CD8-positive, alpha-beta memory T cell (primary cell): ENCODE measurements at regions not wholly inside any gene's neighbourhood (a gene's known extent, or its start where the extent isn't known, plus 50 kb on each side); places are given as distances from the start of the nearest gene placed in this dataset.

Source experiments
- CTCF ChIA-PET: fragments of 350-600 bp; sonication (Branson Sonifier 250); formaldehyde crosslinking; loops from one replicate; lab custom pipeline; 2021; ENCODE audit warnings: antibody characterized with exemption; lab: Charles Lee
- POLR2A ChIA-PET: fragments of 350-600 bp; sonication (Branson Sonifier 250); formaldehyde crosslinking; loops from one replicate; lab custom pipeline; 2021; ENCODE audit warnings: antibody characterized with exemption; lab: Charles Lee
- DNase-seq, 5 donors: peaks; one replicate each; pipeline versions ENCODE4 v3.0.0 to v3.0.0-alpha.2; 2020 to 2022; ENCODE audit warnings: mixed read lengths in 1 of 5
- H3K27ac ChIP-seq: one replicate; pipeline ENCODE4 v1.7.0; 2013; ENCODE audit warnings: low read depth, mild to moderate bottlenecking, low read length, moderate library complexity
- H3K27me3 ChIP-seq: 2 replicates; pipeline ENCODE4 v1.7.0; 2013; ENCODE audit warnings: low read length, mild to moderate bottlenecking; ENCODE audit not compliant: insufficient read depth, poor library complexity, severe bottlenecking
- H3K36me3 ChIP-seq: 2 replicates; pipeline ENCODE4 v1.7.0; 2013; ENCODE audit warnings: mild to moderate bottlenecking, low read length, moderate library complexity; ENCODE audit not compliant: insufficient read depth
- H3K4me1 ChIP-seq: 2 replicates; pipeline ENCODE4 v1.7.0; 2013; ENCODE audit warnings: mild to moderate bottlenecking, low read length, moderate library complexity; ENCODE audit not compliant: insufficient read depth
- H3K4me3 ChIP-seq: 2 replicates; pipeline ENCODE4 v1.7.0; 2013; ENCODE audit warnings: mild to moderate bottlenecking, low read length
- H3K9me3 ChIP-seq: 2 replicates; pipeline ENCODE4 v1.7.0; 2013; ENCODE audit warnings: mild to moderate bottlenecking, low read length
- H3K27ac Mint-ChIP-seq, 8 donors: one replicate each; pipeline ENCODE4 v1.8.0; 2020 to 2021; ENCODE audit warnings: mixed read lengths in 8 of 8, mild to moderate bottlenecking in 6 of 8, inconsistent platforms in 3 of 8, moderate library complexity in 3 of 8
- H3K27me3 Mint-ChIP-seq, 2 donors: one replicate each; pipeline ENCODE4 v1.8.0; 2020 to 2021; ENCODE audit warnings: mixed read lengths in 2 of 2, mild to moderate bottlenecking in 1 of 2, moderate library complexity in 1 of 2
- H3K36me3 Mint-ChIP-seq, 3 donors: one replicate each; pipeline ENCODE4 v1.8.0; 2020 to 2021; ENCODE audit warnings: mixed read lengths in 3 of 3, inconsistent platforms in 1 of 3, mild to moderate bottlenecking in 1 of 3
- H3K4me1 Mint-ChIP-seq, 3 donors: one replicate each; pipeline ENCODE4 v1.8.0; 2020 to 2021; ENCODE audit warnings: mixed read lengths in 3 of 3, inconsistent platforms in 1 of 3, mild to moderate bottlenecking in 1 of 3
- H3K4me3 Mint-ChIP-seq, 7 donors: one replicate each; pipeline ENCODE4 v1.8.0; 2020 to 2021; ENCODE audit warnings: mixed read lengths in 7 of 7, mild to moderate bottlenecking in 6 of 7, moderate library complexity in 4 of 7, inconsistent platforms in 2 of 7
- H3K9me3 Mint-ChIP-seq, 5 donors: one replicate each; pipeline ENCODE4 v1.8.0; 2020 to 2022; ENCODE audit warnings: mixed read lengths in 5 of 5, mild to moderate bottlenecking in 3 of 5, moderate library complexity in 2 of 5, inconsistent platforms in 1 of 5

- H3K4me3 ChIP-seq, result no peak overlapping the region
- no peaks in the 10 kb centered on the region for H3K4me1 Mint-ChIP-seq
- ChIA-PET CTCF (no interaction called here), POLR2A (no interaction called here)
- H3K4me3 Mint-ChIP-seq, result no peak overlapping the region
- H3K27ac Mint-ChIP-seq, result no peak overlapping the region
- no peaks in the 10 kb centered on the region for H3K4me1 ChIP-seq
- H3K9me3 Mint-ChIP-seq, result peaks cover 0 to 12% (median 5%) of the 10 kb centered on the region in 5 donors
- H3K36me3 ChIP-seq, result no peaks in the 10 kb centered on the region
- H3K27me3 ChIP-seq, result no peaks in the 10 kb centered on the region
- H3K27me3 Mint-ChIP-seq, result no peaks in the 10 kb centered on the region
- no peak overlapping the region for H3K27ac ChIP-seq
- H3K9me3 ChIP-seq, result no peaks in the 10 kb centered on the region
- no peak for DNase-seq
- H3K36me3 Mint-ChIP-seq, result no peaks in the 10 kb centered on the region
These were observed 278.4 kb upstream of the FAM98A start for GRCh38 chr2:33877348-33878016.

- H3K9me3 ChIP-seq, result no peaks in the 10 kb centered on the region
- no peaks in the 10 kb centered on the region for H3K27me3 ChIP-seq
- Mint-ChIP-seq H3K36me3 (no peaks in the 10 kb centered on the region), H3K9me3 (peaks cover 7 to 23% (median 13%) of the 10 kb centered on the region in 5 donors), H3K27me3 (no peaks in the 10 kb centered on the region), H3K4me3 (no peak overlapping the region), H3K27ac (no peak overlapping the region), H3K4me1 (no peaks in the 10 kb centered on the region)
- no peaks in the 10 kb centered on the region for H3K36me3 ChIP-seq
- H3K4me3 ChIP-seq, result no peak overlapping the region
- POLR2A ChIA-PET, result no interaction called here
- DNase-seq, result no peak
- no peak overlapping the region for H3K27ac ChIP-seq
- CTCF ChIA-PET, result no interaction called here
- H3K4me1 ChIP-seq, result no peaks in the 10 kb centered on the region
These were observed 274.0 kb upstream of the FAM98A start for GRCh38 chr2:33873076-33873605.

GRCh38 chr2:33859811-33860461 is 260.8 kb upstream of the FAM98A start:
- CTCF ChIA-PET, result no interaction called here
- Mint-ChIP-seq H3K9me3 (peaks cover 0 to 8% (median 5%) of the 10 kb centered on the region in 5 donors), H3K4me3 (no peak overlapping the region), H3K27ac (no peak overlapping the region), H3K36me3 (no peaks in the 10 kb centered on the region), H3K27me3 (no peaks in the 10 kb centered on the region), H3K4me1 (peaks cover 0 to 7% (median 4%) of the 10 kb centered on the region in 3 donors)
- Histone ChIP-seq H3K4me1 (no peaks in the 10 kb centered on the region), H3K27me3 (no peaks in the 10 kb centered on the region), H3K4me3 (no peak overlapping the region), H3K27ac (no peak overlapping the region), H3K36me3 (no peaks in the 10 kb centered on the region), H3K9me3 (no peaks in the 10 kb centered on the region)
- POLR2A ChIA-PET, result no interaction called here
- DNase-seq, result no peak

- Histone ChIP-seq H3K27ac (no peak overlapping the region), H3K27me3 (no peaks in the 10 kb centered on the region), H3K4me3 (no peak overlapping the region), H3K36me3 (no peaks in the 10 kb centered on the region), H3K9me3 (no peaks in the 10 kb centered on the region), H3K4me1 (no peaks in the 10 kb centered on the region)
- peaks cover 0 to 7% (median 4%) of the 10 kb centered on the region in 3 donors for H3K4me1 Mint-ChIP-seq
- no peaks in the 10 kb centered on the region for H3K36me3 Mint-ChIP-seq
- H3K4me3 Mint-ChIP-seq, result no peak overlapping the region
- POLR2A ChIA-PET, result no interaction called here
- no peak for DNase-seq
- H3K27me3 Mint-ChIP-seq, result no peaks in the 10 kb centered on the region
- H3K9me3 Mint-ChIP-seq, result peaks cover 1 to 11% (median 5%) of the 10 kb centered on the region in 5 donors
- CTCF ChIA-PET, result no interaction called here
- peak overlapping the region in 1 of 8 donors; percentile 48 for H3K27ac Mint-ChIP-seq
These were observed 260.1 kb upstream of the FAM98A start for GRCh38 chr2:33859176-33859575.

DNA sequence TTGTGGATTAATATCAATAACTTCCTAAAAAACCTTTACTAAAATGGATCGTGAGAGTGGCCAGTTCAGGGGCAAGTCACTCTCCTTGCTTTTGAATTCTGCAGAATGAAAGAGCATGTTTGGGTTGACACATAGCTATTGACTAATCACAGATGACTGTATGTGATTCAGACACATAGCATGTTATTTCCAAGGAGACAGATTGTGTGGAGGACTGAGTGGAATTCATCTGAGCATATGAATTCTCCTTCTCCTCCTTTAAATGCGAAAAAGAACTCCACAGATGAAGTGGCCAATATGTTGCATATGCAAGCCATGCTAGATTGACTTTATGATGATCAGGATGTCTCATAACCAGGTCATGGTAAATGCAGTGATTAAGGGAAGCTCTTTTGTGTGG is 249.4 kb upstream of the FAM98A start:
- Histone ChIP-seq H3K27ac (no peak overlapping the region), H3K27me3 (no peaks in the 10 kb centered on the region), H3K36me3 (no peaks in the 10 kb centered on the region), H3K9me3 (no peaks in the 10 kb centered on the region), H3K4me1 (no peaks in the 10 kb centered on the region), H3K4me3 (no peak overlapping the region)
- no peak overlapping the region for H3K4me3 Mint-ChIP-seq
- H3K9me3 Mint-ChIP-seq, result peaks cover 0 to 20% (median 13%) of the 10 kb centered on the region in 5 donors
- no peaks in the 10 kb centered on the region for H3K4me1 Mint-ChIP-seq
- no peaks in the 10 kb centered on the region for H3K36me3 Mint-ChIP-seq
- POLR2A ChIA-PET, result no interaction called here
- H3K27me3 Mint-ChIP-seq, result no peaks in the 10 kb centered on the region
- no peak for DNase-seq
- CTCF ChIA-PET, result no interaction called here
- H3K27ac Mint-ChIP-seq, result no peak overlapping the region

DNA sequence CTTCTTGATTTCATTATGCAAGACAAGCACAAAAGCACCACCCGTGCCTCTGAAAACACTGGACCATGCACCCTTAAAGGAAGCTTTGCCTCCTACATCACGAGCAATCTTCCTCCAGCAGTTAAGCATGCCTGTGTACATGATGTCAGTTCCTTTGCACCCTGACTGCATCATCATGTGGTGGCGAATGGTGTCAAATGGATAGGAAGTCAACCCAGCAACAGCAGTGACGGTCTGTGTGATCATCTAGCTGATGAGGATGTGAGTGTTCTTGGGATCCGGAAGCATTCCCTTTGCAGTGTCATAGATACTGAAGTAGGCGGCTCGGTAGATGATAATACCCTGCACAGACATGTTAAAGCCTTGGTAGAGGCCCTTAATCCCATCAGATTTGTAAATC is 240.7 kb upstream of the FAM98A start:
- no peak overlapping the region for H3K27ac ChIP-seq
- ChIA-PET CTCF (no interaction called here), POLR2A (no interaction called here)
- no peaks in the 10 kb centered on the region for H3K4me1 Mint-ChIP-seq
- H3K4me1 ChIP-seq, result no peaks in the 10 kb centered on the region
- H3K27me3 Mint-ChIP-seq, result no peaks in the 10 kb centered on the region
- DNase-seq, result no peak
- no peak overlapping the region for H3K4me3 Mint-ChIP-seq
- no peaks in the 10 kb centered on the region for H3K36me3 Mint-ChIP-seq
- H3K9me3 Mint-ChIP-seq, result peaks cover 0 to 6% (median 0%) of the 10 kb centered on the region in 5 donors
- no peaks in the 10 kb centered on the region for H3K27me3 ChIP-seq
- no peaks in the 10 kb centered on the region for H3K9me3 ChIP-seq
- H3K27ac Mint-ChIP-seq, result no peak overlapping the region
- no peaks in the 10 kb centered on the region for H3K36me3 ChIP-seq
- no peak overlapping the region for H3K4me3 ChIP-seq

DNA sequence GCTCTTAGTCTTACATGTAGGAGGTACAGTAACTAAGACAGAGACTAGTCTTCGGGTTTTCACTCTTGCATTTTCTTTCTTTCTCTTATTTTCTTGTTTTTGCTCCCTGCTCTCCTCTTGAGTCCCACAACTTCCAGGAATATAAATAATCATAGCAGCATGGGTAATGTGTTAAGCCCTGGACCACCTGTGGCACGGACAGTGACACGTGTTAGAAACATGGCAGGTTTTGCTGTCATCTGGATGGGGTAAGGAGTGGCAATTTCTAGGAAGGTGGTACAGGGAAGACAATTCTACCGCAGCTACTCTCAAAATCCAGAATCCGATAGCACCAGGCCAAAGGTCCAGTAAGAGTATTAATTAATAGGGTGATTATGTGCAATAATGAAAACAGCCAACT is 237.5 kb upstream of the FAM98A start:
- POLR2A ChIA-PET, result no interaction called here

DNA sequence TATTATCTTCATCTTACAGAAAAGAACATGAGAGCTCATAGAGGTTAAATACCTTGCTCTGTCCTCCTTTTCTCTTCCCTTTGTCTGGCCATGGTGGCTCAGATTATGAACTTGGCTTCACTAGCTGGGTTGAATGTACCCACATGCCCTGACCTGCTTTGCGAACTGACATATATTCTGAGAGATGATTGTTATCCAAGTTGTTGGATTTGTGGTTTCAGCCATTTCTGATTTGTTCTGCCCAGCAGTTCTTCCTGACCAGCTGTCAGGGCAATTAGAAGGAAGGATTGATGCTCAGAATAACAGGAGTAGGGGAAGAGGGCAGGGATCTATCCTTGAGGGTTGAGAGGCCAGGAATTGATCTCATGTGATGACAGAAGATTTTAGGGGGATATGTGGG is 236.8 kb upstream of the FAM98A start:
- H3K4me3 ChIP-seq, result no peak overlapping the region
- no peak for DNase-seq
- H3K27me3 Mint-ChIP-seq, result no peaks in the 10 kb centered on the region
- CTCF ChIA-PET, result no interaction called here
- peaks cover 0 to 6% (median 0%) of the 10 kb centered on the region in 5 donors for H3K9me3 Mint-ChIP-seq
- H3K27ac ChIP-seq, result no peak overlapping the region
- no peaks in the 10 kb centered on the region for H3K36me3 ChIP-seq
- H3K4me1 ChIP-seq, result no peaks in the 10 kb centered on the region
- no peaks in the 10 kb centered on the region for H3K9me3 ChIP-seq
- POLR2A ChIA-PET, result no interaction called here
- H3K4me3 Mint-ChIP-seq, result no peak overlapping the region
- no peaks in the 10 kb centered on the region for H3K4me1 Mint-ChIP-seq
- no peaks in the 10 kb centered on the region for H3K36me3 Mint-ChIP-seq
- H3K27me3 ChIP-seq, result no peaks in the 10 kb centered on the region
- H3K27ac Mint-ChIP-seq, result no peak overlapping the region

More for the DNA sequence above, 237.5 kb upstream of the FAM98A start:
- no peaks in the 10 kb centered on the region for H3K9me3 ChIP-seq
- Mint-ChIP-seq H3K36me3 (no peaks in the 10 kb centered on the region), H3K4me3 (no peak overlapping the region), H3K9me3 (peaks cover 0 to 6% (median 0%) of the 10 kb centered on the region in 5 donors), H3K27ac (no peak overlapping the region), H3K4me1 (no peaks in the 10 kb centered on the region), H3K27me3 (no peaks in the 10 kb centered on the region)
- H3K27ac ChIP-seq, result no peak overlapping the region
- CTCF ChIA-PET, result no interaction called here
- H3K27me3 ChIP-seq, result no peaks in the 10 kb centered on the region
- H3K4me3 ChIP-seq, result no peak overlapping the region
- no peaks in the 10 kb centered on the region for H3K4me1 ChIP-seq
- no peaks in the 10 kb centered on the region for H3K36me3 ChIP-seq
- no peak for DNase-seq
